Neural cell (in vitro differentiated cells): ENCODE measurements at regions not wholly inside any gene's neighbourhood (a gene's known extent, or its start where the extent isn't known, plus 50 kb on each side); places are given as distances from the start of the nearest gene placed in this dataset.

Experiments
- H2AFZ ChIP-seq: fragments of 200-600, 300-800 bp; sonication (generic), shearing (Covaris generic); 2 replicates; pipeline ENCODE4 v1.6.0; 2014; ENCODE audit warnings: low read depth, mild to moderate bottlenecking, antibody characterized with exemption, low read length, moderate library complexity
- H3F3A ChIP-seq: fragments of 200-600 bp; shearing (Covaris generic); 2 replicates; pipeline ENCODE4 v1.6.1; 2016; ENCODE audit warnings: mild to moderate bottlenecking, moderate library complexity, mixed read lengths, antibody characterized with exemption, low read length; ENCODE audit not compliant: insufficient read depth, poor library complexity, severe bottlenecking
- H3K27ac ChIP-seq: fragments of 200-600, 300-800 bp; sonication (generic), shearing (Covaris generic); 2 replicates; pipeline ENCODE4 v1.5.1; 2014; ENCODE audit warnings: mild to moderate bottlenecking, low read length, moderate library complexity
- H3K27me3 ChIP-seq: fragments of 300-800, 200-600 bp; sonication (generic), shearing (Covaris generic); 2 replicates; pipeline ENCODE4 v1.6.0; 2014; ENCODE audit warnings: mild to moderate bottlenecking, low read depth, low read length, moderate library complexity; ENCODE audit not compliant: insufficient read depth
- H3K36me3 ChIP-seq: fragments of 300-800, 200-600 bp; sonication (generic), shearing (Covaris generic); 2 replicates; pipeline ENCODE4 v1.5.1; 2014; ENCODE audit warnings: mild to moderate bottlenecking, antibody characterized with exemption, low read length, moderate library complexity; ENCODE audit not compliant: insufficient read depth
- H3K4me2 ChIP-seq: fragments of 300-800, 200-600 bp; sonication (generic), shearing (Covaris generic); 2 replicates; pipeline ENCODE4 v1.6.0; 2014; ENCODE audit warnings: mild to moderate bottlenecking, low read length
- H3K4me3 ChIP-seq: fragments of 300-800, 200-600 bp; sonication (generic), shearing (Covaris generic); 2 replicates; pipeline ENCODE4 v1.5.1; 2014; ENCODE audit warnings: mild to moderate bottlenecking, low read length, moderate library complexity
- H3K79me2 ChIP-seq: fragments of 200-600 bp; shearing (Covaris generic); replicated peaks from 2 replicates; pipeline ENCODE4 v1.6.0; 2014; ENCODE audit warnings: mild to moderate bottlenecking, low read length, moderate library complexity; ENCODE audit not compliant: insufficient read depth
- H3K9ac ChIP-seq: fragments of 300-800, 200-600 bp; sonication (generic), shearing (Covaris generic); 2 replicates; pipeline ENCODE4 v1.6.1; 2016; ENCODE audit warnings: mild to moderate bottlenecking, low read length, mixed read lengths
- H3K9me2 ChIP-seq: fragments of 200-600 bp; shearing (Covaris generic); 2 replicates; pipeline ENCODE4 v1.6.1; 2016; ENCODE audit warnings: mild to moderate bottlenecking, low read length, mixed read lengths; ENCODE audit not compliant: insufficient read depth
- H3K9me3 ChIP-seq: fragments of 200-600, 300-800 bp; sonication (generic), shearing (Covaris generic); 2 replicates; pipeline ENCODE4 v1.6.1; 2016; ENCODE audit warnings: mild to moderate bottlenecking, mixed run types, low read length, moderate library complexity, mixed read lengths
- H4K20me1 ChIP-seq: fragments of 200-600 bp; shearing (Covaris generic); 2 replicates; pipeline ENCODE4 v1.6.1; 2016; ENCODE audit warnings: mild to moderate bottlenecking, mixed run types; ENCODE audit not compliant: insufficient read depth
- EP300 ChIP-seq: fragments of 450-650 bp; conservative IDR thresholded peaks from 2 replicates; pipeline ENCODE4 v1.6.1; 2014; ENCODE audit warnings: antibody characterized with exemption, mild to moderate bottlenecking, moderate library complexity; ENCODE audit not compliant: poor library complexity, severe bottlenecking
- EZH2 ChIP-seq: fragments of 200-600, 300-800 bp; shearing (Covaris generic), sonication (generic); IDR thresholded peaks from 2 replicates; pipeline ENCODE4 v1.6.1; 2014; ENCODE audit warnings: antibody characterized with exemption, low read length, borderline replicate concordance, mild to moderate bottlenecking; ENCODE audit not compliant: insufficient read depth, poor library complexity, severe bottlenecking
- MXI1 ChIP-seq: fragments of 450-650 bp; conservative IDR thresholded peaks from 2 replicates; pipeline ENCODE4 v1.6.1; 2014; ENCODE audit warnings: antibody characterized with exemption, mild to moderate bottlenecking; ENCODE audit not compliant: poor library complexity, severe bottlenecking
- POLR2AphosphoS5 ChIP-seq: IDR thresholded peaks from 2 replicates; pipeline ENCODE4 v1.6.1; 2012
- RAD21 ChIP-seq: fragments of 450-650 bp; conservative IDR thresholded peaks from 2 replicates; pipeline ENCODE4 v1.6.1; 2014; ENCODE audit warnings: antibody characterized with exemption, mild to moderate bottlenecking, moderate library complexity
- SMC3 ChIP-seq: fragments of 450-650 bp; conservative IDR thresholded peaks from 2 replicates; pipeline ENCODE4 v1.6.1; 2014; ENCODE audit warnings: antibody characterized with exemption, mild to moderate bottlenecking, moderate library complexity; ENCODE audit not compliant: poor library complexity
- TAF1 ChIP-seq: IDR thresholded peaks from 2 replicates; pipeline ENCODE4 v1.6.1; 2012; ENCODE audit warnings: low read depth
- TF ChIP-seq, protein P1 (sequence below): IDR thresholded peaks from 2 replicates; pipeline ENCODE4 v1.6.1; 2012; ENCODE audit warnings: borderline replicate concordance
- TF ChIP-seq, protein P2 (sequence below): fragments of 450-650 bp; IDR thresholded peaks from 2 replicates; pipeline ENCODE4 v1.5.1; 2014; ENCODE audit warnings: antibody characterized with exemption, mild to moderate bottlenecking, moderate library complexity; ENCODE audit not compliant: poor library complexity, severe bottlenecking

GRCh38 chr9:110124439-110124838 is 83.5 kb downstream of the C9orf152 start:
- Histone ChIP-seq H3K36me3 (no peaks in the 10 kb centered on the region), H2AFZ (no peak overlapping the region), H3F3A (no peaks in the 10 kb centered on the region), H3K9ac (no peak overlapping the region), H4K20me1 (no peaks in the 10 kb centered on the region), H3K27ac (no peak overlapping the region), H3K79me2 (no peaks in the 10 kb centered on the region), H3K4me2 (no peak overlapping the region), H3K4me3 (no peak overlapping the region), H3K9me3 (no peaks in the 10 kb centered on the region), H3K9me2 (no peaks in the 10 kb centered on the region), H3K27me3 (no peaks in the 10 kb centered on the region)
- no peak for TF ChIP-seq POLR2AphosphoS5
- no peak for TF ChIP-seq MXI1
- TF ChIP-seq SMC3, result no peak
- no peak for TF ChIP-seq EP300
- TF ChIP-seq RAD21, result no peak
- TF ChIP-seq, protein P1, sequence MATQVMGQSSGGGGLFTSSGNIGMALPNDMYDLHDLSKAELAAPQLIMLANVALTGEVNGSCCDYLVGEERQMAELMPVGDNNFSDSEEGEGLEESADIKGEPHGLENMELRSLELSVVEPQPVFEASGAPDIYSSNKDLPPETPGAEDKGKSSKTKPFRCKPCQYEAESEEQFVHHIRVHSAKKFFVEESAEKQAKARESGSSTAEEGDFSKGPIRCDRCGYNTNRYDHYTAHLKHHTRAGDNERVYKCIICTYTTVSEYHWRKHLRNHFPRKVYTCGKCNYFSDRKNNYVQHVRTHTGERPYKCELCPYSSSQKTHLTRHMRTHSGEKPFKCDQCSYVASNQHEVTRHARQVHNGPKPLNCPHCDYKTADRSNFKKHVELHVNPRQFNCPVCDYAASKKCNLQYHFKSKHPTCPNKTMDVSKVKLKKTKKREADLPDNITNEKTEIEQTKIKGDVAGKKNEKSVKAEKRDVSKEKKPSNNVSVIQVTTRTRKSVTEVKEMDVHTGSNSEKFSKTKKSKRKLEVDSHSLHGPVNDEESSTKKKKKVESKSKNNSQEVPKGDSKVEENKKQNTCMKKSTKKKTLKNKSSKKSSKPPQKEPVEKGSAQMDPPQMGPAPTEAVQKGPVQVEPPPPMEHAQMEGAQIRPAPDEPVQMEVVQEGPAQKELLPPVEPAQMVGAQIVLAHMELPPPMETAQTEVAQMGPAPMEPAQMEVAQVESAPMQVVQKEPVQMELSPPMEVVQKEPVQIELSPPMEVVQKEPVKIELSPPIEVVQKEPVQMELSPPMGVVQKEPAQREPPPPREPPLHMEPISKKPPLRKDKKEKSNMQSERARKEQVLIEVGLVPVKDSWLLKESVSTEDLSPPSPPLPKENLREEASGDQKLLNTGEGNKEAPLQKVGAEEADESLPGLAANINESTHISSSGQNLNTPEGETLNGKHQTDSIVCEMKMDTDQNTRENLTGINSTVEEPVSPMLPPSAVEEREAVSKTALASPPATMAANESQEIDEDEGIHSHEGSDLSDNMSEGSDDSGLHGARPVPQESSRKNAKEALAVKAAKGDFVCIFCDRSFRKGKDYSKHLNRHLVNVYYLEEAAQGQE, result no peak
- no peak for TF ChIP-seq EZH2
- TF ChIP-seq TAF1, result no peak
- TF ChIP-seq, protein P2, sequence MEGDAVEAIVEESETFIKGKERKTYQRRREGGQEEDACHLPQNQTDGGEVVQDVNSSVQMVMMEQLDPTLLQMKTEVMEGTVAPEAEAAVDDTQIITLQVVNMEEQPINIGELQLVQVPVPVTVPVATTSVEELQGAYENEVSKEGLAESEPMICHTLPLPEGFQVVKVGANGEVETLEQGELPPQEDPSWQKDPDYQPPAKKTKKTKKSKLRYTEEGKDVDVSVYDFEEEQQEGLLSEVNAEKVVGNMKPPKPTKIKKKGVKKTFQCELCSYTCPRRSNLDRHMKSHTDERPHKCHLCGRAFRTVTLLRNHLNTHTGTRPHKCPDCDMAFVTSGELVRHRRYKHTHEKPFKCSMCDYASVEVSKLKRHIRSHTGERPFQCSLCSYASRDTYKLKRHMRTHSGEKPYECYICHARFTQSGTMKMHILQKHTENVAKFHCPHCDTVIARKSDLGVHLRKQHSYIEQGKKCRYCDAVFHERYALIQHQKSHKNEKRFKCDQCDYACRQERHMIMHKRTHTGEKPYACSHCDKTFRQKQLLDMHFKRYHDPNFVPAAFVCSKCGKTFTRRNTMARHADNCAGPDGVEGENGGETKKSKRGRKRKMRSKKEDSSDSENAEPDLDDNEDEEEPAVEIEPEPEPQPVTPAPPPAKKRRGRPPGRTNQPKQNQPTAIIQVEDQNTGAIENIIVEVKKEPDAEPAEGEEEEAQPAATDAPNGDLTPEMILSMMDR, result no peak

DNA sequence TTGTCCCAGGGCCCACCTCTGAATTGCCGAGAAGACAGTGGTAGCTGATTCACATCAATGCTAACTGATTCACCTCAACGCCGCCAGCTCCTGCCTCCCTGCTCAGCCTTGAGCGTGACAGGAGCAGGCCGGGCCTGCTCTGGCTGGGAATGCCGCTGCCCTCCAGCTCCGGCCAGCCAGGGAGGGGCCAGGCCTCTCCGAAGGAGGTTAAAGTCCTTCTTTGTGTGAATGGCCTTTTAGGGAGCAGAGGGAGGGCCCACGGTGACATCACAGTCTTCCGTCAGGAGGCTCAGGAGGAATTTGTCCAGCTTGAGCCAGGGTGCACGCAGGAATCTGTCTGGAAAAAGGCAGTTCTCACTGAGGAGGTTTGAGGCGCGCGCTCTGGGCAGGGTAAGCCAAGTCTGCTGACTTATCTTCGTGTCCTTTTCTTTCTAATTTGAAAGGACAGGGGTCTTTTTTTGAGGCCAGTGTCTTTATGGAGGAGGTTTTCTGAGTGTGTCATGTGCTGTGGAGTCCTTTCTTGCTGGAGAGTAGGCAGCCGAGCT is 82.7 kb downstream of the C9orf152 start:
- Histone ChIP-seq H3K9ac (peak overlapping the region; percentile 18), H3K79me2 (no peaks in the 10 kb centered on the region), H3F3A (no peaks in the 10 kb centered on the region), H3K36me3 (no peaks in the 10 kb centered on the region), H3K4me2 (no peak overlapping the region), H3K9me3 (no peaks in the 10 kb centered on the region), H3K4me3 (peak overlapping the region; percentile 30), H3K27me3 (no peaks in the 10 kb centered on the region), H3K9me2 (no peaks in the 10 kb centered on the region), H2AFZ (no peak overlapping the region), H3K27ac (no peak overlapping the region), H4K20me1 (no peaks in the 10 kb centered on the region)
- no peak for TF ChIP-seq RAD21
- no peak for TF ChIP-seq POLR2AphosphoS5
- TF ChIP-seq SMC3, result no peak
- TF ChIP-seq TAF1, result no peak
- TF ChIP-seq EP300, result no peak
- TF ChIP-seq MXI1, result no peak
- no peak for TF ChIP-seq EZH2
- TF ChIP-seq, protein P2, result no peak
- TF ChIP-seq, protein P1, result no peak
